CD8-positive, alpha-beta memory T cell (primary cell): ENCODE measurements at regions not wholly inside any gene's neighbourhood (a gene's known extent, or its start where the extent isn't known, plus 50 kb on each side); places are given as distances from the start of the nearest gene placed in this dataset.

Experiments used
- CTCF ChIA-PET: fragments of 350-600 bp; sonication (Branson Sonifier 250); formaldehyde crosslinking; loops from one replicate; lab custom pipeline; 2021; ENCODE audit warnings: antibody characterized with exemption; lab: Charles Lee
- POLR2A ChIA-PET: fragments of 350-600 bp; sonication (Branson Sonifier 250); formaldehyde crosslinking; loops from one replicate; lab custom pipeline; 2021; ENCODE audit warnings: antibody characterized with exemption; lab: Charles Lee
- DNase-seq, 5 donors: peaks; one replicate each; pipeline versions ENCODE4 v3.0.0 to v3.0.0-alpha.2; 2020 to 2022; ENCODE audit warnings: mixed read lengths in 1 of 5
- H3K27ac ChIP-seq: one replicate; pipeline ENCODE4 v1.7.0; 2013; ENCODE audit warnings: low read depth, mild to moderate bottlenecking, low read length, moderate library complexity
- H3K27me3 ChIP-seq: 2 replicates; pipeline ENCODE4 v1.7.0; 2013; ENCODE audit warnings: low read length, mild to moderate bottlenecking; ENCODE audit not compliant: insufficient read depth, poor library complexity, severe bottlenecking
- H3K36me3 ChIP-seq: 2 replicates; pipeline ENCODE4 v1.7.0; 2013; ENCODE audit warnings: mild to moderate bottlenecking, low read length, moderate library complexity; ENCODE audit not compliant: insufficient read depth
- H3K4me1 ChIP-seq: 2 replicates; pipeline ENCODE4 v1.7.0; 2013; ENCODE audit warnings: mild to moderate bottlenecking, low read length, moderate library complexity; ENCODE audit not compliant: insufficient read depth
- H3K4me3 ChIP-seq: 2 replicates; pipeline ENCODE4 v1.7.0; 2013; ENCODE audit warnings: mild to moderate bottlenecking, low read length
- H3K9me3 ChIP-seq: 2 replicates; pipeline ENCODE4 v1.7.0; 2013; ENCODE audit warnings: mild to moderate bottlenecking, low read length
- H3K27ac Mint-ChIP-seq, 8 donors: one replicate each; pipeline ENCODE4 v1.8.0; 2020 to 2021; ENCODE audit warnings: mixed read lengths in 8 of 8, mild to moderate bottlenecking in 6 of 8, inconsistent platforms in 3 of 8, moderate library complexity in 3 of 8
- H3K27me3 Mint-ChIP-seq, 2 donors: one replicate each; pipeline ENCODE4 v1.8.0; 2020 to 2021; ENCODE audit warnings: mixed read lengths in 2 of 2, mild to moderate bottlenecking in 1 of 2, moderate library complexity in 1 of 2
- H3K36me3 Mint-ChIP-seq, 3 donors: one replicate each; pipeline ENCODE4 v1.8.0; 2020 to 2021; ENCODE audit warnings: mixed read lengths in 3 of 3, inconsistent platforms in 1 of 3, mild to moderate bottlenecking in 1 of 3
- H3K4me1 Mint-ChIP-seq, 3 donors: one replicate each; pipeline ENCODE4 v1.8.0; 2020 to 2021; ENCODE audit warnings: mixed read lengths in 3 of 3, inconsistent platforms in 1 of 3, mild to moderate bottlenecking in 1 of 3
- H3K4me3 Mint-ChIP-seq, 7 donors: one replicate each; pipeline ENCODE4 v1.8.0; 2020 to 2021; ENCODE audit warnings: mixed read lengths in 7 of 7, mild to moderate bottlenecking in 6 of 7, moderate library complexity in 4 of 7, inconsistent platforms in 2 of 7
- H3K9me3 Mint-ChIP-seq, 5 donors: one replicate each; pipeline ENCODE4 v1.8.0; 2020 to 2022; ENCODE audit warnings: mixed read lengths in 5 of 5, mild to moderate bottlenecking in 3 of 5, moderate library complexity in 2 of 5, inconsistent platforms in 1 of 5

DNA sequence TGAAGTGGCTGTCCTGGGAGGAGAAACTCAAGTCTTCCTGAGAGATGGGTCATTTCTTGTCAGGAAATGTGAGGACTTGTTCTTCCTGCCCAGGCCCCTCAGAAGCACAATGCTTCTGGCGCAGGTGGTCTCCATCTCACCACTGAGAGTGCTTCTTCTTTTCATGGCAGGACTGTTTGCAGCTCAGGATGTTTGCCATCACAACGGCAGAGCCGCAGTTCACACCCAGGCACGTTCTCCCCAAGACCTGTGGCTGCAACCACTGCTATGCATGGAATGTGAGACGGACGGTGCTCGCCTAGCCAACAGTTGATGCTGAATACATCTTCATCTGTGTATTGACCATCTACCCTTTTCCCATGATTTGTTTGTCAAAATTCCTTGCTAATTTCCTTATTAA, 216.3 kb downstream of the GADD45G start:
- H3K4me1 ChIP-seq = no peaks in the 10 kb centered on the region
- ChIA-PET CTCF (no interaction called here), POLR2A (no interaction called here)
- H3K4me1 Mint-ChIP-seq = no peaks in the 10 kb centered on the region
- H3K27me3 ChIP-seq = peaks cover 13% of the 10 kb centered on the region
- no peaks in the 10 kb centered on the region for H3K9me3 Mint-ChIP-seq
- no peak overlapping the region for H3K4me3 Mint-ChIP-seq
- no peak overlapping the region for H3K27ac Mint-ChIP-seq
- H3K4me3 ChIP-seq = no peak overlapping the region
- H3K27me3 Mint-ChIP-seq = peaks cover 9 to 16% of the 10 kb centered on the region in 2 donors
- H3K27ac ChIP-seq = no peak overlapping the region
- no peaks in the 10 kb centered on the region for H3K36me3 ChIP-seq
- H3K9me3 ChIP-seq = no peaks in the 10 kb centered on the region
- H3K36me3 Mint-ChIP-seq = no peaks in the 10 kb centered on the region
- no peak for DNase-seq

DNA sequence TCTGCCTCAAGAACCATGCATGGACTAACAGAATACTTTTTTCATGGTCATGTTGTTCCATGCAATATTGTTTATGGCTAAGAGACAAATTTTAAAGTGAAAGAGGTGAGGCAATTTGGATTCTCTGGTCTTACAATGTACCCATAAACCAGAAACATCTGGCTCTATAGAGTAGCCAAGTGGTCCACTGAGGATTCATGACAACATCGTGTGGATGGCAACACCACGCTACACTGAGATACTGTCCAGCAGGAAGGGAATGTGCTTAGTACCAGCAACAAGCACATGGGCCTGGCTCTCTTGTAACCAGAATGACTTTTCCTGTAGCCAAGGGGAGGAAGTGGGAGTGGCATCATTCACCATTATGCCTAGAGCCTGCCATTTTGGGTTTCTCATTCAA, 218.2 kb downstream of the GADD45G start:
- H3K4me1 ChIP-seq = peaks cover 7% of the 10 kb centered on the region
- no peak overlapping the region for H3K4me3 Mint-ChIP-seq
- no peaks in the 10 kb centered on the region for H3K36me3 ChIP-seq
- POLR2A ChIA-PET = no interaction called here
- H3K4me1 Mint-ChIP-seq = peaks cover 5 to 6% (median 6%) of the 10 kb centered on the region in 3 donors
- H3K27me3 ChIP-seq = peaks cover 5% of the 10 kb centered on the region
- H3K36me3 Mint-ChIP-seq = no peaks in the 10 kb centered on the region
- DNase-seq = no peak
- no peaks in the 10 kb centered on the region for H3K9me3 ChIP-seq
- no peak overlapping the region for H3K4me3 ChIP-seq
- CTCF ChIA-PET = no interaction called here
- no peaks in the 10 kb centered on the region for H3K9me3 Mint-ChIP-seq
- H3K27ac Mint-ChIP-seq = no peak overlapping the region
- peaks cover 2 to 10% of the 10 kb centered on the region in 2 donors for H3K27me3 Mint-ChIP-seq
- no peak overlapping the region for H3K27ac ChIP-seq

DNA sequence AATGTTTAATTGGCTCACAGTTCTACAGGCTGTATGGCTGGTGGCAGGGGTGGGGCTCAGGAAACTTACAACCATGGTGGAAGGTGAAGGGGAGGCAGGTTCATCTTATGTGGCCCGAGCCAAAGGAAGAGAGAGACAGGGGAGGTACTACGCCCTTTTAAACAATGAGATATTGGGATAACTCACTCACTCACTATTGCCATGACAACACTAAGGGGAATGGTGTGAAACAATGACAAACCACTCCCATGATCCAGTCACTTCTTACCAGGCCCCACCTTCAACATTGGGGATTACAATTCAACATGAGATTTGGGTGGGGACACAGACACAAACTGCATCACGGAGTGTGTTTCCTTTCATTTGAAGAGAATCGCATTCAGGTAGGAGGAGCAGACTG, 220.9 kb downstream of the GADD45G start:
- no peak overlapping the region for H3K27ac ChIP-seq
- peaks cover 5% of the 10 kb centered on the region for H3K27me3 ChIP-seq
- POLR2A ChIA-PET = no interaction called here
- H3K4me1 Mint-ChIP-seq = peaks cover 14 to 15% (median 15%) of the 10 kb centered on the region in 3 donors
- H3K36me3 ChIP-seq = no peaks in the 10 kb centered on the region
- CTCF ChIA-PET = no interaction called here
- no peaks in the 10 kb centered on the region for H3K36me3 Mint-ChIP-seq
- no peak overlapping the region for H3K4me3 Mint-ChIP-seq
- DNase-seq = no peak
- H3K27me3 Mint-ChIP-seq = peaks cover 0 to 6% of the 10 kb centered on the region in 2 donors
- H3K4me3 ChIP-seq = no peak overlapping the region
- H3K9me3 Mint-ChIP-seq = peaks cover 2 to 7% (median 5%) of the 10 kb centered on the region in 5 donors
- H3K4me1 ChIP-seq = peaks cover 11% of the 10 kb centered on the region
- no peaks in the 10 kb centered on the region for H3K9me3 ChIP-seq
- no peak overlapping the region for H3K27ac Mint-ChIP-seq

DNA sequence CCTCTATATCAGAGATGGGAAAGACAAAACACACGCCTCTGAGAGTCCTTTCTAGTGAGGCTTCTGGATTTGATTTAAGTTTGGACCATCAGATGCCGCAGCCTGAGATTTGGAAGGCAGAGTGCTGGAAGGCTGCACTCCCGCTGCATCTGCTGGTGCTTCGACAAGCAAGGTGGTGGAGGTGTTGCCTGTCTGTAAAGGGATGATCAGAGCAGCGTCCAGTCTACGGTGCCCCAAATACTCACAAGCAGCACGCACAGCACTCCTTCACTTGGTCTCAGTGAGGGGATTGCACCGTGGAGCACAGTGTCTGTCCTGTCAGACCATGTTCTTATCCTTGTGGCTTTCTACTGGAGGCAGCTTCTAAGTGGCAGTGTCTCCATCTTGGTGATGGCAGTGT, 221.4 kb downstream of the GADD45G start:
- no peaks in the 10 kb centered on the region for H3K36me3 Mint-ChIP-seq
- Histone ChIP-seq H3K36me3 (no peaks in the 10 kb centered on the region), H3K9me3 (no peaks in the 10 kb centered on the region), H3K4me3 (no peak overlapping the region), H3K27me3 (peaks cover 5% of the 10 kb centered on the region), H3K4me1 (peaks cover 11% of the 10 kb centered on the region), H3K27ac (no peak overlapping the region)
- ChIA-PET POLR2A (no interaction called here), CTCF (no interaction called here)
- H3K9me3 Mint-ChIP-seq = peaks cover 3 to 9% (median 6%) of the 10 kb centered on the region in 5 donors
- H3K4me1 Mint-ChIP-seq = peaks cover 14 to 15% (median 15%) of the 10 kb centered on the region in 3 donors
- no peak overlapping the region for H3K4me3 Mint-ChIP-seq
- peaks cover 0 to 6% of the 10 kb centered on the region in 2 donors for H3K27me3 Mint-ChIP-seq
- no peak overlapping the region for H3K27ac Mint-ChIP-seq
- no peak for DNase-seq

DNA sequence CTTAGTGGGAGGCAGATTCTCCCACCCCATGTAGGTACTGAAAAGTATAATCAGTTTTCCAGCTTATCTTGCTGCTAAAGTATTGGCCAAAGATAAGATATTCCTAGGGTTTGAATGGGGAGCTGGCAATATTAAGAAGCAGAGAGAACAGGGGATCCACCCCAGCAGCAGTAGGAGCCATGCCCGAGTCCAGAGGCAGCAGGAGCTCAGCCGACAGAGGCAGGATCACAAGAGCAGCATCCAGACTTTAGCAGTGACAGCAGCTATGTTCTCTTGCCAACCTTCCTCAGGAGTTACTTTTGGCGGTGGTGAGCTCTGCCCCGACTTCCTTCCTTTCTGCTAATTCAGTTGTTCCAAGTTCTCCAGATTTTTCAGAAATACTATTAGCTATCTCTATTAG, 224.5 kb downstream of the GADD45G start:
- Histone ChIP-seq H3K9me3 (no peaks in the 10 kb centered on the region), H3K27ac (no peak overlapping the region), H3K4me1 (peaks cover 11% of the 10 kb centered on the region), H3K27me3 (no peaks in the 10 kb centered on the region), H3K36me3 (no peaks in the 10 kb centered on the region), H3K4me3 (no peak overlapping the region)
- no peak overlapping the region for H3K4me3 Mint-ChIP-seq
- H3K27ac Mint-ChIP-seq = no peak overlapping the region
- DNase-seq = no peak
- peaks cover 0 to 9% of the 10 kb centered on the region in 2 donors for H3K27me3 Mint-ChIP-seq
- CTCF ChIA-PET = no interaction called here
- peaks cover 0 to 3% (median 0%) of the 10 kb centered on the region in 3 donors for H3K36me3 Mint-ChIP-seq
- POLR2A ChIA-PET = no interaction called here
- H3K9me3 Mint-ChIP-seq = peaks cover 3 to 9% (median 7%) of the 10 kb centered on the region in 5 donors
- H3K4me1 Mint-ChIP-seq = peaks cover 14 to 15% (median 15%) of the 10 kb centered on the region in 3 donors

DNA sequence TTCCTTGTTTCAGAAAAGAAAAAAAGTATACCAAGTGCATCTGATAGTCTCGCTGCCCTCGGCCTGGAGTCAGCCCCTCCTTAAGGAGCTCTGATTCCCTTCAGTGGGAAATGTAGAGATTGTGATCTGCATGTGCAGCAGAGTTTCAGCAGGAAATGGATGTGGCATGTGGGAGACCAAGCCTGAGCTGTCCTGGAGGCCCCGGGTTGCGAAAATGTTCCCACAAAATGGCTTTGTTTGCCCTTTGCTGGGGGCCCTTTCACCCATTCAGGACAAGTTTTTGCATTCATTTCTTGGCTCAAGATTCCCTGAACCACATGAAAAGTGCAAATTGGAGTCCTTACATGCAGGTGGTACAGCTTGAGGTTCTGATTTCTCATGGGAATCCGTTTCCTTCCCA, 230.9 kb downstream of the GADD45G start:
- H3K36me3 Mint-ChIP-seq = peaks cover 0 to 3% (median 0%) of the 10 kb centered on the region in 3 donors
- no peaks in the 10 kb centered on the region for H3K9me3 ChIP-seq
- no peak overlapping the region for H3K4me3 ChIP-seq
- no peaks in the 10 kb centered on the region for H3K4me1 ChIP-seq
- H3K9me3 Mint-ChIP-seq = peaks cover 0 to 5% (median 2%) of the 10 kb centered on the region in 5 donors
- ChIA-PET CTCF (no interaction called here), POLR2A (no interaction called here)
- peaks cover 0 to 10% of the 10 kb centered on the region in 2 donors for H3K27me3 Mint-ChIP-seq
- DNase-seq = no peak
- no peaks in the 10 kb centered on the region for H3K4me1 Mint-ChIP-seq
- H3K27me3 ChIP-seq = no peaks in the 10 kb centered on the region
- no peak overlapping the region for H3K27ac Mint-ChIP-seq
- H3K27ac ChIP-seq = no peak overlapping the region
- no peak overlapping the region for H3K4me3 Mint-ChIP-seq
- H3K36me3 ChIP-seq = no peaks in the 10 kb centered on the region

DNA sequence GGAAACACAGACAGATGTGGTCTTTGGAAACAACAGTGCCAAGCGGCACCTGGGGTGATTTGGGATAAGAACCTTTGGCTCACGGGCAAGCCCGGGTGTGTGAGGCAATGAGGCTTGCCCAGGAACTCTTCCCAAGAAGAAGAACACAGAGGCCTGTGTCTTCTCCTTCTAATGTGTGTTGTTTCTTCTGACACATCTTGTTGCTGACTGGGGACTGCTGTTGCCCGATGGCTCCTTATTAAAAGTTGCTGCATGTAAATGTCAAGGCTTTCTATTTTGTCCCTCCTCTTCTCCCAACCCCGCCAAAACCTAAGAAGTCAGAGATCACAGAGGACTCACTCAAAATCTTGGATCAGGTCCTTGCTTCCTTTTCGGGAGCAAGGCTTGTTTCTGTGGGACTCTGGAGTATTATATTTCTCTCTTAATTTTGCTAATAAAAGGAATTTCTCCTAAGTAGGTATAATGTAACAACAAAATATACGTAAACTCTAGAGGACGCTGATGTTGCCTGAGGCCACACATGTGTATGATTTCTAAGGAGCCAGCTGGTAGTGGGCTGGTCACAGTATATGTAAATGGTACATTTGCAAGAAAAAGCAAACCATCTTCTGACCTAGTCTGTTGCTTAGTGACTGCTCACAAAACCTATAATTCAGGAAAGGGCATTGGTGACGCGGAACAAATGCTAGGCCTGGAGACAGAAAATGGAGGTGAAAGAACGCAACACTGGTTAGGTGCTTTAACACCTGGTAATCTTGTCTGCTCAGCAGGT, 232.5 kb downstream of the GADD45G start:
- Mint-ChIP-seq H3K9me3 (peaks cover 0 to 3% (median 0%) of the 10 kb centered on the region in 5 donors), H3K4me1 (no peaks in the 10 kb centered on the region), H3K36me3 (peaks cover 0 to 4% (median 3%) of the 10 kb centered on the region in 3 donors), H3K4me3 (no peak overlapping the region), H3K27ac (peak overlapping the region in 1 of 8 donors; percentile 15), H3K27me3 (peaks cover 0 to 7% of the 10 kb centered on the region in 2 donors)
- Histone ChIP-seq H3K27me3 (no peaks in the 10 kb centered on the region), H3K27ac (no peak overlapping the region), H3K4me3 (no peak overlapping the region), H3K36me3 (no peaks in the 10 kb centered on the region), H3K9me3 (no peaks in the 10 kb centered on the region), H3K4me1 (no peaks in the 10 kb centered on the region)
- CTCF ChIA-PET = no interaction called here
- POLR2A ChIA-PET = no interaction called here
- DNase-seq = no peak

DNA sequence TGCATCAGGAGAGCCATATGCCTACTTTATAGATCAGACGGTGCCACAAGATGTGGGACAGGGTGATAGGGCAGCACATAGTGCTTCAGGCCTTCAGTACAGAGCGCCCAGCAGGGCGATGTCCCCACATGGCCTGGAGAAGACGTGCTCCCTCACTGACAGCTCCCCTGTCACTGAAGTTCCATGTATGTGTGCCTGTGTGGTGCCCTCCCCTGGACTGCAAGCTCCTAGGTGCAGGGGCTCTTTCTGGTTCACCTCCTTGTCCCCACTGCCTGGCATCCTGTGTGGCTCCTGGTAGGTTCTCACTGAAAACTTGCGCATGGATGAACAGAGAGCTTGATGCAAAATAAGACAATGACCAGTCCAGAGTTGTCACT, 233.1 kb downstream of the GADD45G start:
- no peak overlapping the region for H3K27ac ChIP-seq
- H3K36me3 Mint-ChIP-seq = peaks cover 0 to 4% (median 0%) of the 10 kb centered on the region in 3 donors
- CTCF ChIA-PET = no interaction called here
- no peaks in the 10 kb centered on the region for H3K36me3 ChIP-seq
- H3K27me3 Mint-ChIP-seq = peaks cover 3 to 7% of the 10 kb centered on the region in 2 donors
- H3K4me3 Mint-ChIP-seq = no peak overlapping the region
- H3K9me3 Mint-ChIP-seq = peaks cover 0 to 3% (median 0%) of the 10 kb centered on the region in 5 donors
- POLR2A ChIA-PET = no interaction called here
- H3K4me1 ChIP-seq = no peaks in the 10 kb centered on the region
- H3K4me1 Mint-ChIP-seq = no peaks in the 10 kb centered on the region
- H3K4me3 ChIP-seq = no peak overlapping the region
- no peak for DNase-seq
- no peak overlapping the region for H3K27ac Mint-ChIP-seq
- no peaks in the 10 kb centered on the region for H3K27me3 ChIP-seq
- no peaks in the 10 kb centered on the region for H3K9me3 ChIP-seq
